DMS53 treated with DMSO at 0.1 percent for 48 hours (cell line): ENCODE measurements at regions not wholly inside any gene's neighbourhood (a gene's known extent, or its start where the extent isn't known, plus 50 kb on each side); places are given as distances from the start of the nearest gene placed in this dataset.

Experiments used
- DNase-seq: peaks from one replicate; lab custom pipeline; 2025; ENCODE audit not compliant: unreplicated experiment; lab: John Stamatoyannopoulos, UW

- no peak for DNase-seq
Measured at GRCh38 chr11:70501051-70501901, 102.9 kb downstream of the CTTN start.

GRCh38 chr11:70501933-70502540, 103.7 kb downstream of the CTTN start:
- DNase-seq, result no peak

GRCh38 chr11:70502677-70503467, 104.5 kb downstream of the CTTN start:
- DNase-seq, result no peak

- no peak for DNase-seq
Measured at GRCh38 chr11:70503468-70504221, 105.3 kb downstream of the CTTN start.

GRCh38 chr11:70504246-70505020, 106.1 kb downstream of the CTTN start:
- no peak for DNase-seq

GRCh38 chr11:70505331-70505731, 107.0 kb downstream of the CTTN start:
- no peak for DNase-seq

- DNase-seq, result no peak
Measured at GRCh38 chr11:70505761-70506657, 107.7 kb downstream of the CTTN start.

- DNase-seq, result no peak
Measured at GRCh38 chr11:70506658-70506970, 108.3 kb downstream of the CTTN start.

- no peak for DNase-seq
Measured at GRCh38 chr11:70506986-70507385, 108.7 kb downstream of the CTTN start.

GRCh38 chr11:70507466-70508230, 109.3 kb downstream of the CTTN start:
- no peak for DNase-seq

- DNase-seq, result no peak
Measured at GRCh38 chr11:70508231-70508480, 109.8 kb downstream of the CTTN start.

GRCh38 chr11:70509476-70509875, 111.1 kb downstream of the CTTN start:
- DNase-seq, result no peak

- DNase-seq, result no peak
Measured at GRCh38 chr11:70510106-70510505, 111.8 kb downstream of the CTTN start.

- DNase-seq, result no peak
Measured at GRCh38 chr11:70510571-70510970, 112.2 kb downstream of the CTTN start.

GRCh38 chr11:70511345-70511744, 113.0 kb downstream of the CTTN start:
- DNase-seq, result no peak

- no peak for DNase-seq
Measured at GRCh38 chr11:70512716-70513115, 114.4 kb downstream of the CTTN start.

- DNase-seq, result no peak
Measured at GRCh38 chr11:70517203-70517602, 118.9 kb downstream of the CTTN start.

GRCh38 chr11:70517988-70518907, 119.9 kb downstream of the CTTN start:
- DNase-seq, result no peak
